ENCODE measurements at regions not wholly inside any gene's neighbourhood (a gene's known extent, or its start where the extent isn't known, plus 50 kb on each side); places are given as distances from the start of the nearest gene placed in this dataset.

GRCh38 chr2:198315791-198316630 is 511.6 kb downstream of the PLCL1 start:
- no peak for DNase-seq (ENCODE audit: extremely low read depth in 1 of 2, low read depth in 1 of 2)

DNA sequence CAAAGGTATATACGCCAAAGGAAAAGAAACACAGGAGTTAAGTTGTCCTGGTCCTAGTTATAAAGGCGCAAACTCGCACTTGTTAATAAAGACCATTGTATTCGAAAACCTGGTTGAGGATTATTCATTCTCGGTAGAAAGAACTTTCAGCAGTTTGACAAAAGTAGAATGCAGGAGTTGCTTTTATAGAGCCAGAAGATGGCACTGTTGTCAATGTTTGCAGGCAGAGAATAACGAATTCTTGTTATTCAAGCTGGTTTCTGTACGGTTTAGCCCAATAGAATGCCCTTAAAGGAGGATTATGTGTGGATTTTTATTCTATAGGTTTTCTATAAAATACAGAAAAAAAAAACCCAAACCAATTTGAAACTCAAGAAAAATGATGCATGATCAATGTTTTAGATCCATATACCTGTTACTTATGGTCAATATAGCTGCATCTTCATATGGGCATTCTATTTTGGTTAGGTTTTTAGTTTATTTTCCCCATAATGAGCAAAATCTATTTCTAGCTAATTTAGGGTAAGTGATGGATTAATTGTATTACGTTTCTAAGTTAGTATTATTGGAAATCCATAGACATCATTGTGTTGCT is 510.3 kb downstream of the PLCL1 start:
- no peak for DNase-seq (ENCODE audit: extremely low read depth in 1 of 2, low read depth in 1 of 2)

DNA sequence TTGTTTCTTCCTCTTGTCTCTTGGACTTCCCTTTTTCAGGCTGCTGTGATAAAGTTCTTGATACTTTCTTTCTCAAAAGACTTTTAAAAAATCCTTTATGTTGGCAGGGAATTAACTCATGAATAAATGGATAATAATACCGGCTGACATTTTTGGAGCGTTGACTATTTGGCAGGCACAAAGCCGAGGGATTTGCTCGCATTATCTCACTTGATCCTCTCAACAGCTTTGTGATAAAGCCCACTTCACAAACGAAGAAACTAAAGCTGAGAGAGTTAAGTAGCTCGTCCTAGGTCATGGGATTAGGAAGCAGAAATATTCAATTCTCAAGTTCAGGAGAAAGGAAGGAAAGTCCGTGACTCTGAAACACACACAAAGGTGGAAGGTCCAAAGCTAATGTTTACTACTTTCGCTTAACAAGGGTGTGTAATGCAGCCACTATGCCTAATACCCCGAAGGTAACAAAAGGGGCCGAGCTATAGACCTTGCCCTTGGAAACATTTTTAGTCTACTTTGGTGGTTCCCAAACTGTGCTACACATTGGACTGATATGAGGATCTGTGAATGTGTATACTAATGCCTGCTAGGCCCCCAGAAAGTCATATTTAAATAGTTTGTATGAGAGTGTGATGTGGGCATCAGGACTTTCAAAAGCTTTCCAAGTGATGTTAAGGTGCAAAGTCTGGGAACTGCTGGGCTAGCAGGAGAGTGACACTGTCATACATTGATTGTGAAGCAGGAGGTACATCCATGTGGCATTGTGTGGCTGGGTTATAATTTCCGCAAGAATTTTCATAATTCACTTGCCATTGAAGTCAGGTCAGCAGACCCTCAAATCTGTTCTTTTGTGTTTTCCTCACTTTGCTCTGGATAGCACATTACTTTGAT is 508.4 kb downstream of the PLCL1 start:
- no peak for DNase-seq (ENCODE audit: extremely low read depth in 1 of 2, low read depth in 1 of 2)

DNA sequence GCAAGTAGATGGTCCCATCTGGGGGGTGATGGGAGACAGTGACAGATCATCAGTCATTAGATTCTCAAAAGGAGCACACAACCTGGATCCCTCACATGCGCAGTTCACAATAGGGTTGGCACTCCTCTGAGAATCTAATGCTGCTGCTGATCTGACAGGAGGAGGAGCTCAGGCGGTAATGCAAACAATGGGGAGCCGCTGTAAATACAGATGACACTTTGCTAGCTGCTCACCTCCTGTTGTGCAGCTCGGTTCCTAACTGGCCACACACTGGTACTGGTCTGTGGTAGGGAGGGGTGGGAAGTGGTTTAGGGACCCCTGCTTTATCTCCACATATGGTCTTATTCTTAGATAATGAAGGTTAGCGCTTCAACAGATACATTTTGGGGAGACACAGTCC is 506.6 kb downstream of the PLCL1 start:
- DNase-seq (ENCODE audit: extremely low read depth in 1 of 2, low read depth in 1 of 2), result no peak

DNA sequence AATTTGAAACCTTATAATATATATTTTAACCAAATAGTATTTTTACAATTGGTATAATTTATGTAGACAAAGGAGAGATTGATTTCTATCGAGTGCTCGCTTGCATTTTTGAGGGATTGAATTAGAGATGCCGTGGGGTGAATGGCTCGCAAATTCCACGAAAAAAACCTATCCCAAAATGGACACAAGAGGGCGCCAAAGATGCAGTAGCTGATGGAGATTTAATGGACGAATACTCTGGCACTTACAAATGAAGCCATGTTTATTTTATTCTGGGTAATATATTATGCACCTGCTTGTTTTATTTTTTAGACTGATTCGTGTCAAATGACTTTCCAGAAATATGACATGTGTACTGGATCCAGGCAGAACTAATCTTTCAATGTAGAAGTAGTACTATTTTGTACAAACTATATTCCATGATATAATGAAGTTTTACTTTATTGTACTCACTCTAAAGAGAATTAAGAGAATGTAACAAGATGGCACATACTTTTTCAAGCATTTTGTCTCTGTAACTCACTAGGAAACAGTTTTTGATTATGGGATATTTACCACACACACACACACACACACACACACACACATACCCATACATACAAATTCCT is 505.4 kb downstream of the PLCL1 start:
- DNase-seq (ENCODE audit: extremely low read depth in 1 of 2, low read depth in 1 of 2), result peak in 1 of 2 donors; percentile 31

DNA sequence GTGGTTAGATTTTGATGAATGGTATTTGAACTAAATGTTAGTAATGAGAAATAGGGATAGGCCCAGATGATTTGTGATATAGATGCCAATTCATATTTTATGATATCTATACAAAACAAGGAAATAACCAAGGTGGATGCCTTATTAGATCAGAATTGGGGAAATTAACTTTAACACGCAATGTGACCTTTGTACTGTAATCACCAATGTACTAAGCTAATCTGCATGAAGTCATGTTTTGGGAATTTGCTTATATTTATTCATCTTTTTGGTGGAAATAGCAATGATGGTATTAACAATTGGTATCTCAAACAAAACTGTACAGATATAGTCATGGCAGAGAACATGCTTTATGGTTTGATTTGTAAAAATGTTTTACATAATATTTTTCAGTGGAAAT is 504.7 kb downstream of the PLCL1 start:
- no peak for DNase-seq (ENCODE audit: extremely low read depth in 1 of 2, low read depth in 1 of 2)

GRCh38 chr2:198308368-198308767 is 504.0 kb downstream of the PLCL1 start:
- DNase-seq (ENCODE audit: extremely low read depth in 1 of 2, low read depth in 1 of 2), result no peak

DNA sequence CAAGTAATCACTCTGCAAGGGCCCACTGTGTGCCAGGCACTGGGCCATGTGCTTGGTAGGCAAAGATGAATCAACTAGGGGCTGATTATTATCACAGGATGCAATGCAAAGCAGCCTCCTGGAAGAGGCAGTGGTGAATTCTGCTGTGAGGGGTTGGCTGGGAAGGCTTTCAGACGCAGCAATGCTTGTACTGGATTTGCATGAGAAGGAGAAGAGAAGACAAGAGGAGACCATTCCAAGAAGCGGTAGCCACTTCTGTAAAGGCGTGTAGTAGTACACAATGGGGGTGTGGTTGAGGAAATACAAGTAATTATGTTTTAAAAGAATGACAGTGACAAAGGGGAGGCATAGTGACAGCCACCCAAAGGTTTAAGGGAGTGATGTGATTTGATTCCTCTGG is 502.7 kb downstream of the PLCL1 start:
- no peak for DNase-seq (ENCODE audit: extremely low read depth in 1 of 2, low read depth in 1 of 2)

DNA sequence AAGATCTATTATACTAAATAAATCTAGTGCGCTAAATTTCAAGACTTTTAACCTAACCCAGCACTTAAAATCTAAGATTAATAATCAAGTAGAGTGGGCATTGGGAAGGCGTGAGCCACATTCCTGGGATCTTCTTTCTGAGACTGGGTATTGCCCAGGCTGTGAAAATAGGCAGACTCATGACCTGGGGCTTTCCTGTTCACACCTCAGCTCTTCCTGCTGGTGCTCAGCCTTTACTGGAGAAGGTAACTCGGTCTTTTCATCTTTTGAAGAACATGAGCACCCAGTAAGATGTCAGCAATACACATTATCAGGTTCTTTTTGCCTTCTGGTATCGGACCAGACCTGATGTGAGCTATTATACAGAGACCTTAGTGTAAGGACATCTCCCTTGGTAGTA is 500.5 kb downstream of the PLCL1 start:
- no peak for DNase-seq (ENCODE audit: extremely low read depth in 1 of 2, low read depth in 1 of 2)

DNA sequence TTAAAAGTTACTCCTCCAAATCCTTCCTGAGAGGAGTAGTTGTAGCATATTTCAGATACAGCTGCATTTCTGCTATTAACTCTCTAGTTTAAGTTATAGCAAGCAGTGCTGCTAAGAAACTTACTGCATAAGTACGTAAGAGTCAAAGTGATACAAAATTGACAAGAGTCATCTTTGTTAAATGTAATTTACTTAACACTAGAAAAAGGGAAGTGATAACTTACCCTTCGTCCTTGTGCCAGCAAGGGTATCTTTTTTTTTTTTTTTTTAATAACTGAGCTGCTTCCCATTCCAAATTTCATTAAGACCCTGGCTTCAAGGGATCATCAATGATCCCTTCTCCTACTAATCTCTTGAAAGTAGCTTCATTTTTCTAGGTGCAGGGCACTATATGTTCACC is 493.0 kb downstream of the PLCL1 start:
- no peak for DNase-seq (ENCODE audit: extremely low read depth in 1 of 2, low read depth in 1 of 2)

- peak; percentile 9 to 33 for DNase-seq (ENCODE audit: extremely low read depth in 1 of 2, low read depth in 1 of 2)
These were observed 492.4 kb downstream of the PLCL1 start for GRCh38 chr2:198296665-198297308.

GRCh38 chr2:198293281-198293680 is 488.9 kb downstream of the PLCL1 start:
- no peak for DNase-seq (ENCODE audit: extremely low read depth in 1 of 2, low read depth in 1 of 2)

DNA sequence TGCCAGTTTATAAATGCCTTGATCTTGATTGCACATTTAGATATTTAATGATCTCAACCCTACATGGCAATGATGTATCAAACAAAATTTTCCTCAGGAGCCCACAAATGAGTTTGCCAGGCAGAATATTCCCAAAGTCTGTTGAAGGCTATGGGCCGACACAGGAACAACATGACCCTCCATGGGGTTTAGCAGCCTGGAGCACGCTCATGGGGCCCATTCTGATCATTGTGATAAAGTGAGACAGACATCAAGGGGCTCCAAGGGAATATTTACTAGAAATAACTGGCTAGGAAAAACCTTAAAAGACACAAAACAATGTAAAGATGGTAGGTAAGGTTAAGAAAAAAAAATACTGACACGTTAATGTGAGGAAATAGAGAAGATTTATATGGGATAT is 485.4 kb downstream of the PLCL1 start:
- DNase-seq (ENCODE audit: extremely low read depth in 1 of 2, low read depth in 1 of 2), result no peak

- DNase-seq (ENCODE audit: extremely low read depth in 1 of 2, low read depth in 1 of 2), result no peak
These were observed 483.3 kb downstream of the PLCL1 start for GRCh38 chr2:198287706-198288105.

- DNase-seq (ENCODE audit: extremely low read depth in 1 of 2, low read depth in 1 of 2), result no peak
These were observed 480.8 kb downstream of the PLCL1 start for GRCh38 chr2:198285216-198285615.

GRCh38 chr2:198283146-198283545 is 478.8 kb downstream of the PLCL1 start:
- DNase-seq (ENCODE audit: extremely low read depth in 1 of 2, low read depth in 1 of 2), result no peak

- DNase-seq (ENCODE audit: extremely low read depth in 1 of 2, low read depth in 1 of 2), result no peak
These were observed 477.7 kb downstream of the PLCL1 start for GRCh38 chr2:198282061-198282460.

DNA sequence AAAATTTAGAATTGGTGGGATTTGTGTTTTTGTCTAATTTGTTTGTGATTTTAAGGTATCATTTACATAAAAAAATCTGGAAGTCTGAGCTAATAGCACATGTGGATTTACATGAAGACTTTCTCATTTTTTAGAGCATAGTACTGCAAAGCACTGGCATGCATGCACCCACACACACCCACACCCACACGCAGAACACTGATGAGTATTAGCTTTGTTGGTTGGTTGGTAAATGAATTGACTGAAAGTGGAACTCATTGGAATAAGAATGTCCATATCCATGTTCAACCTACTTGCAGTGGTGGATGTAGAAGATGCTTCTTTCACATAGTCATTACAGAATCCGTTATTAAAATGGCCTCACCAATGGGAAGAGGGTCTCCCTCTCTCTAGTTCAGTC is 475.8 kb downstream of the PLCL1 start:
- no peak for DNase-seq (ENCODE audit: extremely low read depth in 1 of 2, low read depth in 1 of 2)

DNA sequence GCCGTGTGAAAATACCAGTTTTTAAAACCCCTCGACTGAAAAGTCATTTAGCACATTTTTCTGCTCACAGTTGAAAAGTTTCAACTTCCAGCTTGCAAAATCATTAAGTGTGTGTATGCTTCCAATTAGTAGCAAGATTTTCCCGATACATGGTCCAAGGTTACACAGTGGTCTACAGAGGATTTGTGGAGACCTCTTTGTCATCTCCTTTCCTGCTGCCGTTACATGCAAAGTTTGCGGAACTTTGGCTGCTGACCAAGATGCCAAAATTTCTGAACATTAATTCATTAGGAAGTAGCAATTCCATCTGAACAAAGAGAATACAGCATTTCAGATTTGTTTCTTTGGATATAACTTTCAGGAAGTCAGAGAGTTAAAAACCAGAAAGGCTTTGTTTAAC is 474.6 kb downstream of the PLCL1 start:
- no peak for DNase-seq (ENCODE audit: extremely low read depth in 1 of 2, low read depth in 1 of 2)

DNA sequence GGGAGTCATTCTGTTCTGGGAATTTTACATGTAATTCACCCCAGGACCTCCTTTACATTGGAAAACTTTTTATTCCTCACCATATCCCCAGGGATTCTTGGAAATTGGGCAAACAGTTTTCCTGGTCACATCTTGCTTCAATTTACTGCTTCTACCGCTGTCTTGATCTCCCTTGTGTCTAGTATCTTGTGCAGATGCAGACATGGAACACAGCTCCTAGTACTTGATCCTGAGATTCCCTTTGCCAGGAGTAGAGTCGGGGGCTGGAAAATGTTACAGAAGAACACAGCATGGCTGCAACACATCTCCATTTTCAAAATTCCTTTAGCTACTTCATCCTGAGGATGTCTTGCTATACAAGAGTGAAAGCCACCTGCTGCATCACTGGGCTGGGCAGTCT is 472.8 kb downstream of the PLCL1 start:
- DNase-seq (ENCODE audit: extremely low read depth in 1 of 2, low read depth in 1 of 2), result no peak

GRCh38 chr2:198273660-198274059 is 469.3 kb downstream of the PLCL1 start:
- DNase-seq (ENCODE audit: extremely low read depth in 1 of 2, low read depth in 1 of 2), result no peak

Data from activated CD8-positive, alpha-beta memory T cell treated with anti-CD3 and anti-CD28 coated beads for 1 hour (primary cell).